Cardiac muscle cell (in vitro differentiated cells and primary cell): ENCODE measurements at regions not wholly inside any gene's neighbourhood (a gene's known extent, or its start where the extent isn't known, plus 50 kb on each side); places are given as distances from the start of the nearest gene placed in this dataset.

ENCODE experiments used
- DNase-seq, 2 donors: peaks; one replicate each; pipeline versions ENCODE4 v3.0.0 to v3.0.0-alpha.2; 2010 to 2017; ENCODE audit warnings: low read depth in 1 of 2, low spot score in 1 of 2
- H3K27ac ChIP-seq: fragments of 200-600 bp; sonication (generic); 2 replicates; pipeline ENCODE4 v1.5.1; 2016
- H3K27me3 ChIP-seq: fragments of 200-600 bp; sonication (generic); 2 replicates; pipeline ENCODE4 v1.6.0; 2016; ENCODE audit warnings: control low read depth
- H3K36me3 ChIP-seq: fragments of 200-600 bp; sonication (generic); 2 replicates; pipeline ENCODE4 v1.5.1; 2016; ENCODE audit warnings: control low read depth
- H3K4me1 ChIP-seq: fragments of 200-600 bp; sonication (generic); 2 replicates; pipeline ENCODE4 v1.8.1; 2017; ENCODE audit warnings: low read depth, mild to moderate bottlenecking, mixed run types
- H3K4me3 ChIP-seq: fragments of 200-600 bp; sonication (generic); 2 replicates; pipeline ENCODE4 v1.5.1; 2016; ENCODE audit warnings: mild to moderate bottlenecking
- H3K9me3 ChIP-seq: fragments of 200-600 bp; sonication (generic); 2 replicates; pipeline ENCODE4 v1.5.1; 2017; ENCODE audit warnings: low read depth, mild to moderate bottlenecking, control low read depth
- CTCF ChIP-seq: IDR thresholded peaks from 2 replicates; pipeline ENCODE4 v1.5.1; 2012; ENCODE audit warnings: low read depth, mild to moderate bottlenecking, low read length

- no peaks in the 10 kb centered on the region for H3K27me3 ChIP-seq
- H3K36me3 ChIP-seq, result no peaks in the 10 kb centered on the region
- H3K4me3 ChIP-seq, result no peak overlapping the region
- H3K9me3 ChIP-seq, result no peaks in the 10 kb centered on the region
- no peak for TF ChIP-seq CTCF
- no peak for DNase-seq
- H3K4me1 ChIP-seq, result peaks cover 6% of the 10 kb centered on the region
- no peak overlapping the region for H3K27ac ChIP-seq
Observed at GRCh38 chr4:178738026-178738425, 1295.8 kb upstream of the AGA start.

- no peak for DNase-seq
- no peak for TF ChIP-seq CTCF
- no peak overlapping the region for H3K27ac ChIP-seq
Observed at GRCh38 chr4:178745203-178745602, 1303.0 kb upstream of the AGA start.

GRCh38 chr4:178752954-178753525 lies 1310.8 kb upstream of the AGA start:
- DNase-seq, result peak in 1 of 2 donors; percentile 20
- no peaks in the 10 kb centered on the region for H3K9me3 ChIP-seq
- no peak overlapping the region for H3K27ac ChIP-seq
- no peak overlapping the region for H3K4me3 ChIP-seq
- no peaks in the 10 kb centered on the region for H3K27me3 ChIP-seq
- H3K36me3 ChIP-seq, result no peaks in the 10 kb centered on the region
- no peak for TF ChIP-seq CTCF
- H3K4me1 ChIP-seq, result peaks cover 12% of the 10 kb centered on the region

More at GRCh38 chr4:178745203-178745602, 1303.0 kb upstream of the AGA start:
- Histone ChIP-seq H3K36me3 (no peaks in the 10 kb centered on the region), H3K4me1 (no peaks in the 10 kb centered on the region), H3K4me3 (no peak overlapping the region), H3K9me3 (no peaks in the 10 kb centered on the region), H3K27me3 (no peaks in the 10 kb centered on the region)

- TF ChIP-seq CTCF, result no peak
- no peaks in the 10 kb centered on the region for H3K36me3 ChIP-seq
- no peak overlapping the region for H3K27ac ChIP-seq
- H3K4me3 ChIP-seq, result no peak overlapping the region
- peaks cover 8% of the 10 kb centered on the region for H3K4me1 ChIP-seq
- no peaks in the 10 kb centered on the region for H3K9me3 ChIP-seq
- no peak for DNase-seq
- H3K27me3 ChIP-seq, result no peaks in the 10 kb centered on the region
Observed at GRCh38 chr4:178778496-178778895, 1336.3 kb upstream of the AGA start.

- TF ChIP-seq CTCF, result no peak
- peaks cover 8% of the 10 kb centered on the region for H3K4me1 ChIP-seq
- H3K27me3 ChIP-seq, result no peaks in the 10 kb centered on the region
- H3K9me3 ChIP-seq, result no peaks in the 10 kb centered on the region
- DNase-seq, result no peak
- H3K4me3 ChIP-seq, result no peak overlapping the region
- H3K36me3 ChIP-seq, result no peaks in the 10 kb centered on the region
- no peak overlapping the region for H3K27ac ChIP-seq
Observed at GRCh38 chr4:178781779-178782178, 1339.5 kb upstream of the AGA start.
